ENCODE measurements at regions not wholly inside any gene's neighbourhood (a gene's known extent, or its start where the extent isn't known, plus 50 kb on each side); places are given as distances from the start of the nearest gene placed in this dataset.

DNA sequence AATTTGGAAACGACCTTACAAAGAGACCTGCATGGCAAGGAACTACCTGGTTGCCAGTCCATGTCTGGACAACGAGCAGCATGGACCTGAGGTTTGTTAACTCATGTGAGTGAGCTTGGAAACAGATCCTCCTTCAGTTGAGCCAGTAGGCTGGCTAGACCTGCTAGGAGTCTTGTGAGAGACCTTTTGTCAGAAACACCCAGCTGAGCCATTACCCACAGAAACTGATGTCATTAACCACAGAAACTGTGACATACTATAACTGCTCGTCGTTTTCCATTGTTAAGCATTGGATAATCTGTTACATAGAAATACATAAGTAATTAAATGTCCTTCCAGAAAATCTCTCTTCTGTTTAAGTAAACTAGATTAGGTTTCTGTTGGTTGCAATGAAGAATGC, 211.1 kb upstream of the C21orf91 start:
- TF ChIP-seq ZNF624 (tag by site-specific recombination; IDR thresholded peaks at IDR 0.05) = no peak
- TF ChIP-seq, protein P1, sequence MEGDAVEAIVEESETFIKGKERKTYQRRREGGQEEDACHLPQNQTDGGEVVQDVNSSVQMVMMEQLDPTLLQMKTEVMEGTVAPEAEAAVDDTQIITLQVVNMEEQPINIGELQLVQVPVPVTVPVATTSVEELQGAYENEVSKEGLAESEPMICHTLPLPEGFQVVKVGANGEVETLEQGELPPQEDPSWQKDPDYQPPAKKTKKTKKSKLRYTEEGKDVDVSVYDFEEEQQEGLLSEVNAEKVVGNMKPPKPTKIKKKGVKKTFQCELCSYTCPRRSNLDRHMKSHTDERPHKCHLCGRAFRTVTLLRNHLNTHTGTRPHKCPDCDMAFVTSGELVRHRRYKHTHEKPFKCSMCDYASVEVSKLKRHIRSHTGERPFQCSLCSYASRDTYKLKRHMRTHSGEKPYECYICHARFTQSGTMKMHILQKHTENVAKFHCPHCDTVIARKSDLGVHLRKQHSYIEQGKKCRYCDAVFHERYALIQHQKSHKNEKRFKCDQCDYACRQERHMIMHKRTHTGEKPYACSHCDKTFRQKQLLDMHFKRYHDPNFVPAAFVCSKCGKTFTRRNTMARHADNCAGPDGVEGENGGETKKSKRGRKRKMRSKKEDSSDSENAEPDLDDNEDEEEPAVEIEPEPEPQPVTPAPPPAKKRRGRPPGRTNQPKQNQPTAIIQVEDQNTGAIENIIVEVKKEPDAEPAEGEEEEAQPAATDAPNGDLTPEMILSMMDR (tag by site-specific recombination; IDR thresholded peaks at IDR 0.05) = no peak
